Forelimb muscle (tissue), 1 donor: ENCODE measurements at regions not wholly inside any gene's neighbourhood (a gene's known extent, or its start where the extent isn't known, plus 50 kb on each side); places are given as distances from the start of the nearest gene placed in this dataset.
A peak's percentile ranks its signal among the peaks of the same experiment; 100 is the strongest.
"Not testable (repeated sequence)": the region's sequence is repeated elsewhere in the genome, so short reads cannot be mapped to it uniquely, and the experiment has no call there.

Experiments
- DNase-seq: peaks from one replicate; pipeline ENCODE4 v3.0.0-alpha.2; 2013; ENCODE audit warnings: low read depth

DNA sequence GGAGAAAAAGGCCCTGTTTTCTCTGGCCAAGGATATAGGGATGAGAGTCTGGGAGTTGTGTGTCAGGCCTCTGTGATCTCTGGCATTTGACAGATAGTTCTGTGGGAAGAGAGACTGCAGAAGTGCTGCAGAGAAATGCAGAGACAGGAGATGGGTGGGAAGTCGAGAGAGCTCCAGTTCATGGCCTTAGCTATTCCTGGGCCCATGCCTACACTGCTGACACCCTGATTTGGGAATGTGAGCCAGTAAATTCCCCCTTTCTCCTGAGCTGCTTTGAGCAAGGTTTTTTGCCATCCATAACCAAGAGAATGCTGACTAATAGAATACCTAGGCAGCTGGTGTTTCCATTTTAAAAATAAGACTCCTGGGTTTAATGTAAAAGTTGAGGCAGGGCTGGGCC lies 59.3 kb downstream of the EBLN2 start:
- no peak for DNase-seq

GRCh38 chr3:73121669-73122331 lies 60.3 kb downstream of the EBLN2 start:
- no peak for DNase-seq

- DNase-seq: no peak
These were observed 72.6 kb downstream of the EBLN2 start for GRCh38 chr3:73134034-73134433.

DNA sequence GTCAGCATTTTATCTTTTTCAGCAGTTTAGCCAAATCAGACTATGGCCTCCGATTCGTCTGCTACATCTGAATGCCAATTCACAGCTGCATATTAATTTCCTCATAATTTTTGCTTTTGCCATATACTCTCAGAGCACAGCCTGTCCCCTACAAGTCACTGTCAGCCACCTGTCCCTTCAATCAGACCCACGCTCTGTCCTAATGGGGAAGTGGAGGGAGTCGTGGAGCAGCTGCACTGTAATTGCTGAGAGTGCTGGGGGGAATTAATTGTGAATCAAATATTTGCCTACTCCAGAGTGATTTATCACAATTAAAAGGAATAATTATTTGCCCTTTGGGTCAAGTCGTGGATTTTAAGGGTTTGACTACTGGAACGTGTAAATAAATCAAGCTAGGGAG lies 75.5 kb downstream of the EBLN2 start:
- no peak for DNase-seq

- no peak for DNase-seq
These were observed 76.4 kb downstream of the EBLN2 start for GRCh38 chr3:73137736-73138403.

GRCh38 chr3:73140772-73141442 lies 79.4 kb downstream of the EBLN2 start:
- no peak for DNase-seq

DNA sequence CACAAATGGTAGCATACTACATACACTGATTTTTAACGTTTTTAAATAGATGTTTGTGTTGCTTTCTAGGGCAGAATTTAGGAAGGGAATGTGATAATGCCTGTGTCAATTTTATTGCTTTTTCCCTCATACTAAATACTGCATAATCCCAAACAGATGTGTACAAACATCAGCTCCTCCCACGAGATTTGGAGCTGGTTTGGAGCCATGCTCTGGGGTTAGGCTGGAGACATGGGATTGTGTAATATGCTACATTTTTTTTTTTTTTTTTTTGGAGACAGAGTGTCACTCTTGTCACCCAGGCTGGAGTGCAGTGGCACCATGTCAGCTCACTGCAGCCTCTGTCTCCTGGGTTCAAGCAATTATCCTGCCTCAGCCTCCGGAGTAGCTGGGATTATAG lies 80.1 kb downstream of the EBLN2 start:
- DNase-seq: peak; percentile 56

DNA sequence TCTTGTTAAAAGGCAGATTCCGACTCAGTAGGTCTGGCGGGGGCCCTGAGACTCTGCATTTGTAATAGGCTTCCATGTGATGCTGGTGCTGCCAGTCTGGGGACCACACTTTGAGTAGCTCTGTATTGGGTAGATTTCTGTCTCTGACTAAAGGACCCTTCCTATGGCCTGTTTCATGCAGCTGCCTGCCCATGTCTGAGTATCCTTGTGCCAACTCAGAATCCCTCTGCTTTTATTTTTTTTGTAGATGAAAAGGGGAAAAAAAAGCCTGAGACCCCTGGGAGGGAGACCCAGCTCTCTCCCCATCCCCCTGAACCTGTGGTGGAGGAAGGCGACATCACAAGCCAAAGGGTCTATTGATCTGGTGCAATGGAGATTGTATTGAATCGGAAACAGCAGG lies 81.9 kb downstream of the EBLN2 start:
- no peak for DNase-seq

- no peak for DNase-seq
These were observed 82.4 kb downstream of the EBLN2 start for GRCh38 chr3:73143821-73144237.

DNA sequence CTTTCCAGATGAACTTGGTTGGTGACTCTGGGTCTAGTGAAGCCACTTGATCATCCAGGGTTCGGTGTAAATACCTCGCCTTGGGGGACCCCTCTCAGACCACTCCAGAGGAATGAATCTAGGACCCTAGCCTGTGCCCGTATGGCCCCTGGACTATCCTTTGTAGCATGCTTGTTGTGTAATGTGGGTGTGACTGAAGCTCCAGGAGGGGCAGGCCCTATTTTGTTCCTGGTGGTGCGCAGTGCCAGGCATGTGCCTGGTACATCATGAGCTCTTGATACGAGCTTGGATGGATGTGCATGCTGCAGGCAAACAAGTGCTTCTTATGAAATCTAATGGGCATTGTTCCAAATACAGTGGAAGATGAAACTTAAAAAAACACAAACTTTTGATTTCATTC lies 82.8 kb downstream of the EBLN2 start:
- DNase-seq: no peak

GRCh38 chr3:73144828-73145227 lies 83.4 kb downstream of the EBLN2 start:
- no peak for DNase-seq

GRCh38 chr3:73147479-73147878 lies 86.0 kb downstream of the EBLN2 start:
- DNase-seq: not testable (repeated sequence)

DNA sequence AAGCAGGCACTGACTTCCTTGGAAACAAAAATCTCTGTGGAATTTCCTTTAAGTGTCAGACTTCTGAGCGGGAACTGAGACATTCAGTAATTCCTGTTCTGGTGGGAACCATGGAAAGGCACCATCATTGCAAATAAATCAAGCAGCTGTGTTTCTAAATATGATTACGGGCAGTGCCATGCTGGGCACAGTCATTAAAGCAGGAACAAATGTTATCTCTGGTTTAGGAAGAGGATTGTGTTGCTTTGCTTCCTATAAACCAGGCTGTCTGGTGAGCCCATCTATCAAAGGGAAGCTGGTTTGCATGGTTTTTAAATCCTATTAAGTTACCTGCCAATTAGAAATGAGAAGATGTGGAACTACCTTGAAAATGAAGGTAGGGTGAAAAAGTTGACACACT lies 86.7 kb downstream of the EBLN2 start:
- DNase-seq: no peak

DNA sequence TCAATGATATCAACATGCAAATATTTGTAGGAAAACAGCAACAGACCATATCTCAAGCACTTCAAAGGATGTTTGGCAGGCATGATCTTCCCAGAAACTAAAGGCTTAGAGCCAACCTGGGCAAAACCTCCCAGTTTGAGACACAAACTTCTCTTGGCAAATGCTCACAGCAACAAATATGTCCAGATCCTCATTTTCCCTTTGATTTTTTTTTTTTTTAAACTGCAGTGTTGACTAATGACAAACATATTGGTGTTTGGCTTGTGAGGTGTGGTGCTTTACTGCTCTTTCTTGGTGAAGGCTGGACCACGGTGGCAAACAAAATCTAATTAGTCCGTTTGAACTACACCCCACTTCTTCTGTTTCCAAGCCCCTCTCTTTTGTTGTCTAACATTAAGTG lies 87.2 kb downstream of the EBLN2 start:
- no peak for DNase-seq

- DNase-seq: no peak
These were observed 89.1 kb downstream of the EBLN2 start for GRCh38 chr3:73150369-73151130.

DNA sequence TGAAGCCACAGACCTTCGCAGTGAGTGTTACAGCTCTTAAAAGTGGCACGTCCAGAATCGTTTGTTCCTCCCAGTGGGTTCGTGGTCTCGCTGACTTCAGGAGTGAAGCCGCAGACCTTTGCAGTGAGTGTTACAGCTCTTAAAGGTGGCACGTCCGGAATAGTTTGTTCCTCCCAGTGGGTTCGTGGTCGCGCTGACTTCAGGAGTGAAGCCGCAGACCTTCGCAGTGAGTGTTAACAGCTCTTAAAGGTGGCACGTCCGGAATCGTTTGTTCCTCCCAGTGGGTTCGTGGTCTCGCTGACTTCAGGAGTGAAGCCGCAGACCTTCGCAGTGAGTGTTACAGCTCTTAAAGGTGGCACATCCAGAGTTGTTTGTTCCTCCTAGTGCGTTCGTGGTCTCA lies 91.1 kb downstream of the EBLN2 start:
- DNase-seq: not testable (repeated sequence)

DNA sequence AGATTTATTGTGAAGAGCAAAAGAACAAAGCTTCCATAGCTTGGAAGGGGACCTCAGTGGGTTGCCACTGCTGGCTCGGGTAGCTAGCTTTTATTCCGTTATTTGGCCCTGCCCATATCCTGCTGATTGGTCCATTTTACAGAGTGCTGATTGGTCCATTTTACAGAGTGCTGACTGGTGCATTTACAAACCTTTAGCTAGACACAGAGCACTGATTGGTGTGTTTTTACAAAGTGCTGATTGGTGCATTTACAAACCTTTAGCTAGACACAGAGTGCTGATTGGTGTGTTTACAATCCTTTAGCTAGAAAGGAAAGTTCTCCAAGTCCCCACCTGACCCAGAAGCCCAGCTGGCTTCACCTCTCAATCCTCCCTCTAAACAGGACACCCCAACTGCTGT lies 91.6 kb downstream of the EBLN2 start:
- not testable (repeated sequence) for DNase-seq

GRCh38 chr3:73154261-73154660 lies 92.8 kb downstream of the EBLN2 start:
- DNase-seq: not testable (repeated sequence)

DNA sequence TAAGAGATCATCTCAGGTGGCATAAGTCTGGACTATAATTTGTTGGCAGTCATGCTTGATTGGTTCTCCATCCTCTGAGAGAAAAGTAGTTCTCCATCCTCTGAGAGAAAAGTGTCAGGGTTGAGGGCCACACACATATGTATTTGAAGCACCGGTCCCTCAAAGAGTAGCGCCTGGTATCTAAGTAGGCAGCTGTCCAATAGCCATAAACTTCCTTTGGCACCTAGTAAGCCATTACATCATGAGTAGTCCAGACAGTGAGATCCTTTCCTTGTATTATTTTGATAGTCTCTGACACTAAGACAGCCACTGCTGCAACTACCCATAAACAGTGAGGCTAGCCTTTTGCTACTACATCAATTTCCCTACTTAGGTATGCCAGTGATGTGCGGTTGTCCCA lies 94.0 kb downstream of the EBLN2 start:
- not testable (repeated sequence) for DNase-seq

- no peak for DNase-seq
These were observed 103.2 kb downstream of the EBLN2 start for GRCh38 chr3:73164622-73165021.

DNA sequence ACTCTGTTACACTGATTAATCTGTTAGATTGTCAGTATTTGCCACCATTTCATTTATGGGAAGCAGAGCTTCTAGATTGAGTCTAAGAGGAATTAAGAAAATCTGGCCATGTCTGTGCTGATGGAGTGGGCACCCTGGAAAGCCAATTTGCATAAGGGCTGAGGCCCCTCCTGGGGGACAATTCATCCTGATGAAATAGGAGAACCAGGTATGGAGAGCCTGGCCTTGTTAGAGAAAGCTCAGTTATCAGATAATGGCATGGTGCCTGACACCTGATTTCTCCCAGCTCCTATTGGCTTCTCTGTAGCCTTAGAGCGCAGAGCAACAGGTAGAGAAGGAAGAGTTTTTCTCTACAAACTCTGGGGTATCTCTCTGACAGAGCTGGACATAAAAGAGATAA lies 114.2 kb downstream of the EBLN2 start:
- DNase-seq: no peak

- DNase-seq: no peak
These were observed 115.5 kb downstream of the EBLN2 start for GRCh38 chr3:73176941-73177340.
